ENCODE measurements at regions not wholly inside any gene's neighbourhood (a gene's known extent, or its start where the extent isn't known, plus 50 kb on each side); places are given as distances from the start of the nearest gene placed in this dataset.
A peak's percentile ranks its signal among the peaks of the same experiment; 100 is the strongest.

DNA sequence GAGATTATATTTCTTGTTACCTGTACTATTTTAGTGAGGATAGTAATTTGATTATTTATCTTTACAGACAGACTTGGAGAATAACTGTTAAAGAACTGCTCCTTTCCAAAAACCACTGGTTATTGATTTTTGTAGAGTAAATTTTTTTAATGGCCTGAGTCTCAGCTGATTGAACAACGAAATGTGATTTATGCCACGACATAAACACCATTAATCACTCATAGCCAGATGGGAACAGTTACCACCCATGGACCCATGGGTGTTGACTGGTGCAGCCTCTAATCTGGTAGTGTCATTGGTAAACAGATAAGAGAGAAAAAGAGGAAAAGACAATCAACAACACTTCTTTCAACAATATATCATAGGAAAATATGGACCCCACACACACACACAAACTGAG lies 101.4 kb upstream of the BEND6 start:
- ATAC-seq (ENCODE audit: low read depth): no peak
- no peak for DNase-seq
- Mint-ChIP-seq H3K27me3 (peaks cover 48% of the 10 kb centered on the region), H3K4me3 (no peak overlapping the region), H3K4me1 (peaks cover 21% of the 10 kb centered on the region), H3K9me3 (ENCODE audit: insufficient read depth) (no peaks in the 10 kb centered on the region), H3K27ac (no peak overlapping the region)
- intact Hi-C loops (cut with micrococcal nuclease): no loop called here
- no peak overlapping the region for H3K4me2 ChIP-seq (replicated peaks; ENCODE audit: low read depth, low read length, poor library complexity, severe bottlenecking)
- no peaks in the 10 kb centered on the region for H3K36me3 ChIP-seq (replicated peaks in 1 of 2; ENCODE audit: control extremely low read depth in 1 of 2, control insufficient read depth in 1 of 2, extremely low read depth in 1 of 2, insufficient read depth in 2 of 2, low read length in 1 of 2)
- no peaks in the 10 kb centered on the region for H3K9me3 ChIP-seq (ENCODE audit: control extremely low read depth in 1 of 3, control insufficient read depth in 2 of 3, insufficient read depth in 1 of 3, low read length in 2 of 3)
- H3K9ac ChIP-seq (ENCODE audit: low read length): no peak overlapping the region
- H3K79me2 ChIP-seq (ENCODE audit: control insufficient read depth, insufficient read depth, low read length): no peaks in the 10 kb centered on the region
- no peak for TF ChIP-seq EZH2 (IDR thresholded peaks at IDR 0.05; ENCODE audit: borderline replicate concordance, insufficient read depth, low read depth, low read length, poor library complexity, severe bottlenecking)
- TF ChIP-seq, protein P1, sequence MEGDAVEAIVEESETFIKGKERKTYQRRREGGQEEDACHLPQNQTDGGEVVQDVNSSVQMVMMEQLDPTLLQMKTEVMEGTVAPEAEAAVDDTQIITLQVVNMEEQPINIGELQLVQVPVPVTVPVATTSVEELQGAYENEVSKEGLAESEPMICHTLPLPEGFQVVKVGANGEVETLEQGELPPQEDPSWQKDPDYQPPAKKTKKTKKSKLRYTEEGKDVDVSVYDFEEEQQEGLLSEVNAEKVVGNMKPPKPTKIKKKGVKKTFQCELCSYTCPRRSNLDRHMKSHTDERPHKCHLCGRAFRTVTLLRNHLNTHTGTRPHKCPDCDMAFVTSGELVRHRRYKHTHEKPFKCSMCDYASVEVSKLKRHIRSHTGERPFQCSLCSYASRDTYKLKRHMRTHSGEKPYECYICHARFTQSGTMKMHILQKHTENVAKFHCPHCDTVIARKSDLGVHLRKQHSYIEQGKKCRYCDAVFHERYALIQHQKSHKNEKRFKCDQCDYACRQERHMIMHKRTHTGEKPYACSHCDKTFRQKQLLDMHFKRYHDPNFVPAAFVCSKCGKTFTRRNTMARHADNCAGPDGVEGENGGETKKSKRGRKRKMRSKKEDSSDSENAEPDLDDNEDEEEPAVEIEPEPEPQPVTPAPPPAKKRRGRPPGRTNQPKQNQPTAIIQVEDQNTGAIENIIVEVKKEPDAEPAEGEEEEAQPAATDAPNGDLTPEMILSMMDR (IDR thresholded peaks at IDR 0.05): no peak
- H2AFZ ChIP-seq (ENCODE audit: insufficient read depth, low read depth, low read length, poor library complexity, severe bottlenecking): no peak overlapping the region
- peaks cover 15% of the 10 kb centered on the region in 2 donors for H3K4me1 ChIP-seq (ENCODE audit: control insufficient read depth in 2 of 2, insufficient read depth in 2 of 2, low read length in 2 of 2)
- H3K27ac ChIP-seq (ENCODE audit: low read length in 2 of 2): no peak overlapping the region
- WGBS (ENCODE audit: insufficient coverage): no CpG with 5 or more reads among the region's 2 CpGs
- H3K4me3 ChIP-seq (ENCODE audit: control extremely low read depth in 1 of 5, extremely low read depth in 1 of 5, insufficient read depth in 1 of 5, low read depth in 2 of 5, low read length in 4 of 5): no peak overlapping the region
- H4K20me1 ChIP-seq (ENCODE audit: control insufficient read depth, insufficient read depth, low read length, poor library complexity, severe bottlenecking): no peaks in the 10 kb centered on the region
- CTCF ChIA-PET: interaction anchor here (0.8 kb wide), 1 partner anchor 10 kb away, joined by 3 read pairs; no protein-coding TSS in a partner anchor
- peaks cover 0 to 29% (median 15%) of the 10 kb centered on the region in 4 experiments for H3K27me3 ChIP-seq (replicated peaks in 1 of 4; ENCODE audit: control extremely low read depth in 1 of 4, control insufficient read depth in 3 of 4, insufficient read depth in 4 of 4, low read length in 3 of 4)
- POLR2A ChIA-PET: no interaction called here

DNA sequence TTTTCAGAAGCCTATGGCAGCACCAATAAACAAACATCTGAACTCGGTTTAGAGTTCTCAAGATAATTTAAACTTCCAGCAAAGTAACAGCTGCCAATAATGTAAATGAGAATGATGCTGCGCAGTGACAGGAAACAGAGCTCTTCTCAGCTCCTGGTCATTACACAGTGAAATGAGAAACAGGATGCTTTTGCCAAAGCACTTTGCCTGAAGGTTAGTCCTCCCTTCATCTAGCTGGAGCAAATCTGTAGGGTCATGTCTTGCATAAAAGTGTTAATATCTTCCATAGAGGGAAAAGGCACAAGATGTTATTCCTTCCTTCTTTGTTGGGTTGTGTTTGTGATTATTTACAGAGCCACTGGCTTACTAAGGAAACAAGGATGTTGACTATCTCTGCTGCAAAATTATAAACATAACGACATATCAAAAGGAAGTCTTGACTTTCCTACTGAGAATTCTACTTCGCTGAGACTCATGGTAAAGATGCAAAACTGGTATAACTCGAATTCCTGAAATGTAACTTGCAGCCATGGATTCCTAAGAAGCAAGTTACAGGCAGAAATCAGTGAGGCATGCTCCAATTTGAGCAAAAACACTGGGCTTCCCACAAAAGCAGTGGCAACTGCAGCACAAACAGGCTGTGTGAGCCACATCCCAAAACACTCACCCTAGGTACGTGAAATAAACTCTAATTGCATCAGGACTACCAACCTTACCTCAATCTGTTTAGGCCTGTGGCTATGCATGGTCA lies 102.5 kb upstream of the BEND6 start:
- Histone ChIP-seq H3K9ac (ENCODE audit: low read length) (peak overlapping the region; percentile 31), H3K4me3 (ENCODE audit: control extremely low read depth in 1 of 5, extremely low read depth in 1 of 5, insufficient read depth in 1 of 5, low read depth in 2 of 5, low read length in 4 of 5) (peak overlapping the region in 1 of 5 experiments; percentile 33), H2AFZ (ENCODE audit: insufficient read depth, low read depth, low read length, poor library complexity, severe bottlenecking) (peak overlapping the region; percentile 65), H3K79me2 (ENCODE audit: control insufficient read depth, insufficient read depth, low read length) (no peaks in the 10 kb centered on the region), H4K20me1 (ENCODE audit: control insufficient read depth, insufficient read depth, low read length, poor library complexity, severe bottlenecking) (no peaks in the 10 kb centered on the region), H3K9me3 (ENCODE audit: control extremely low read depth in 1 of 3, control insufficient read depth in 2 of 3, insufficient read depth in 1 of 3, low read length in 2 of 3) (no peaks in the 10 kb centered on the region), H3K27ac (ENCODE audit: low read length in 2 of 2) (no peak overlapping the region), H3K4me1 (ENCODE audit: control insufficient read depth in 2 of 2, insufficient read depth in 2 of 2, low read length in 2 of 2) (peaks cover 15% of the 10 kb centered on the region in 2 donors), H3K27me3 (replicated peaks in 1 of 4; ENCODE audit: control extremely low read depth in 1 of 4, control insufficient read depth in 3 of 4, insufficient read depth in 4 of 4, low read length in 3 of 4) (peaks cover 0 to 29% (median 15%) of the 10 kb centered on the region in 4 experiments), H3K4me2 (replicated peaks; ENCODE audit: low read depth, low read length, poor library complexity, severe bottlenecking) (peak overlapping the region; percentile 60), H3K36me3 (replicated peaks in 1 of 2; ENCODE audit: control extremely low read depth in 1 of 2, control insufficient read depth in 1 of 2, extremely low read depth in 1 of 2, insufficient read depth in 2 of 2, low read length in 1 of 2) (no peaks in the 10 kb centered on the region)
- TF ChIP-seq, protein P1 (IDR thresholded peaks at IDR 0.05): no peak
- TF ChIP-seq EZH2 (IDR thresholded peaks at IDR 0.05; ENCODE audit: borderline replicate concordance, insufficient read depth, low read depth, low read length, poor library complexity, severe bottlenecking): no peak
- 90% methylated on average over 3 of the region's 6 CpGs for whole genome bisulfite sequencing (ENCODE audit: insufficient coverage)
- DNase-seq (no peak), ATAC-seq (ENCODE audit: low read depth) (no peak)
- intact Hi-C loops (cut with micrococcal nuclease): no loop called here
- Mint-ChIP-seq H3K4me1 (peaks cover 21% of the 10 kb centered on the region), H3K27me3 (peaks cover 51% of the 10 kb centered on the region), H3K4me3 (no peak overlapping the region), H3K9me3 (ENCODE audit: insufficient read depth) (no peaks in the 10 kb centered on the region), H3K27ac (no peak overlapping the region)
- ChIA-PET POLR2A (no interaction called here), CTCF (interaction anchor here (1.4 to 1.5 kb wide), 2 partner anchors 8 to 12 kb away, joined by 3 read pairs; no protein-coding TSS in a partner anchor)

All from B cell (primary cell).